SH-SY5Y (cell line): ENCODE measurements at regions not wholly inside any gene's neighbourhood (a gene's known extent, or its start where the extent isn't known, plus 50 kb on each side); places are given as distances from the start of the nearest gene placed in this dataset.

ENCODE experiments used
- GATA2 ChIP-seq: IDR thresholded peaks from 2 replicates; pipeline ENCODE4 v1.6.1; 2011; ENCODE audit warnings: mild to moderate bottlenecking, low read depth, low read length
- GATA3 ChIP-seq: IDR thresholded peaks from 2 replicates; pipeline ENCODE4 v1.6.1; 2011; ENCODE audit warnings: low read depth, mild to moderate bottlenecking, low read length, moderate library complexity

- TF ChIP-seq GATA2 (no peak), GATA3 (no peak)
These were observed 393.3 kb upstream of the TNRC6C start for GRCh38 chr17:77565166-77565565.
